ENCODE measurements at regions not wholly inside any gene's neighbourhood (a gene's known extent, or its start where the extent isn't known, plus 50 kb on each side); places are given as distances from the start of the nearest gene placed in this dataset.
A peak's percentile ranks its signal among the peaks of the same experiment; 100 is the strongest.
"Not testable (repeated sequence)": the region's sequence is repeated elsewhere in the genome, so short reads cannot be mapped to it uniquely, and the experiment has no call there.

DNA sequence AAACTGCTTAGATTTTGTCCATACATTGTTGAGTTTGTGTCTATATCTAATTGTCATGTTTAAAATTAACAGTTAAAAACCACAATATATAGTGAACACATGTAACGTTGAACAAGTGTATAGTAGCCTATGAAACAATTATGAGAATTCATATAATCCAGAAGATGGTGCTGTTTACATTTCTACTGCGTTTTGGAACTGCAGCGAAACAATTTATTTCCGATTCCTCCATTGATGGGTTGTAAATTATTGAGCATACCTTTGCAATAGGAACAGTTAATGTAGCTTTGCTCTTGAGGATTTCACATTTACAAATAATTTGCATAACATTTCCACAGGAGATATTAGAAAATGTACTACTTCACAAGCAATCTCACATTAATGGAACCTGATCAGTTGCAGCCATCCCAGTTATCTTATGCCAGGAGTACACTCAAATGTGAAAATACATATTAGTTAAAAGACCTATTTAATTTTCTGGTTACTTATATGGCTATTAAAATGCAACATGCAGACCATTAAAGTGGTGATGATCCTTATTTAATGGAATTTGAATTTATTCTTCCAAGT lies 411.8 kb downstream of the CDH10 start:
- FAIRE-seq (no peak), DNase-seq (ENCODE audit: low spot score) (no peak)

DNA sequence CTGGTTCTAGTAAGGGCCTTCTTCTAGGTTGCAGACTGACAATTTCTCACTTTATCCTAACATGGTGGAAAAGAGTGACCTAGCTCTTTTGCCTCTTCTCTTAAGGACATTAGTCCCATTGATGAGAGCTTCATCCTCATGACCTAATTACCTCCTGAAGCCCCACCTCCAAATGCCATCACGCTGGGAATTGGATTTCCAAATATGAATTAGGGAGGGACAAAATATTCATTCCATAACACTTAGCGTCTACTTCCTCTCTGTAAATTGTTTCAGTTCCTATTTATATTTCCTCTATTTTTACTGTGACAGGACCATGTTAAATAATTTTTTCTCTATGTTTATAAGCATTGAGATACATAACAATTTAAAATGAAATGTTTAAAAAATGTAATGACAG lies 408.8 kb downstream of the CDH10 start:
- DNase-seq (ENCODE audit: low spot score) (no peak), FAIRE-seq (no peak)

DNA sequence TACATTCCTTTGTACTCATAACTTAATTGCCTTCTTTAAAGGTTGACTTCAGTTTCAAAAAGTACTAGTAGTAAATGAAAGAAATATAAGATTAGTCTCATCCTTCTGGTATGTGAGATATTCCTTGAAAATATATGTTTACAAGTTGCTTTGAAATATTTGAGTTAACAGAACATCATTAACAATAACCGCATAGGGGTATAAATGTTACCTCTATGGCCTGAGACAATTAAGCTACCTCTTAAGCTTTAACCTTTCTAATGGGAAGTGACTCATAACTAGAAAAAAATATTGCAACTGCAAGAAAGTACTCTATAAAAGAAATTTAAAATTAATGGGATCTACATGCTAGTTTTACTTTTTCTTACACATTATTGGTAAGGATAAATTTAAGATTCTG lies 399.0 kb downstream of the CDH10 start:
- DNase-seq (ENCODE audit: low spot score) (no peak), FAIRE-seq (no peak)

DNA sequence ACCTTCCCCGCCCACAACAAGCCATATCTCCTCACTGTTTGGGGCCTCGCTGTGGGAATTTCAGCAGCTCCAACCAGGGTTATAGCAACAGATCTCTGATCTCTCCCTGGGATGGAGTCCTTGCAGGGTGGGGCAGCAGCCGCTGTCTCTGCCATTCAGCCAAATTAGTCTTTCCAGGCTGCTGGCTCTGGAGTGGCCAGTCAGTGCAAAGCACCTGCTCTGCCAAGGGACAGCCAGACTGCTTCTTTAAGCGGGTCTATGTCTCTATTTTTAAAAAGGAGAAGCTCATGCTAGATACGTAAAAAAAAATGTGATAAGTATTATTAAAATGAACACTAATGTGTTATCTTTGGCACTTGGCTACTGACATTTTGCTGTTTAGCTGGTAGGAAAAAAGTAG lies 380.2 kb downstream of the CDH10 start:
- DNase-seq (ENCODE audit: low spot score) (no peak), FAIRE-seq (peak; percentile 20)

DNA sequence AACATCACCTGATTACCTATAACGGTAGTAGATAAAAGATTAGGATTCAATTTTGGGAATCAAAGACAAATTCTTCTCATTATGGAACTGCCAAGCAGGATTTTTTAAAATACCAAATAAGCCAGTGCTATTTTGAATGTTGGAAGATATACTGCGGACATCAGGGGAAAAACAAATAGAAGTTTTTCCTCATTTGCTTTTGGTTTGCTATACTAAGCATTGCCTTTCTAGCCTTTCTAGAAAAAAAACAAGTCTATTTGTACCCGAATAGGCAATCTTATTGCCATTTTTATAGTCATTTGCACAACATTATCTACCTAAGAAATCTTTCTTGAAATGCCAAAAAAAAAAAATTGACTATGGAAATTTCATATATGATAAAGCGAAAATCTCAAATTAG lies 379.5 kb downstream of the CDH10 start:
- no peak for DNase-seq (ENCODE audit: low spot score)
- no peak for FAIRE-seq

DNA sequence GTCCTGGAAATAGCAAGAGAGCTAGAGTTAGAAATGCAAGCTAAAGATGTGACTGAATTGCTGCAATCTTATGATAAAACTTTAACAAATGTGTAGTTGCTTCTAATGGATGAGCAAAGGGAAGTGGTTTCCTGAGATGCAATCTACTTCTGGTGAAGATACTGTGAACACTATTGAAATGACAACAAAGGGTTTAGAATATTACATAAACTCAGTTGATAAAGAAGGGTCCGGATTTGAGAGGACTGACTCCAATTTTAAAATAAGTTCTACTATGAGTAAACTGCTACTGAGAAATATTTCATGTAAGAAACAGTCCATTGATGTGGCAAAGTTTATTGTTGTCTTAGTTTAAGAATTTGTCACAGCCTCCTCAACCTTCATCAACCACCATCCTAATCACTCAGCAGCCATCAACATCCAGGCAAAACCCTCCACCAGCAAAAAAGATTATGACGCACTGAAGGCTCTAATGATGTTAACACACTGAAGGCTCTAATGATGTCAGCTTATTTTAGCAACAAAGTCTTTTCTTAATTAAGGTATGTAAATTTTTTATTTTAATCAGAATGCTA lies 376.2 kb downstream of the CDH10 start:
- DNase-seq (ENCODE audit: low spot score) (no peak), FAIRE-seq (no peak)

DNA sequence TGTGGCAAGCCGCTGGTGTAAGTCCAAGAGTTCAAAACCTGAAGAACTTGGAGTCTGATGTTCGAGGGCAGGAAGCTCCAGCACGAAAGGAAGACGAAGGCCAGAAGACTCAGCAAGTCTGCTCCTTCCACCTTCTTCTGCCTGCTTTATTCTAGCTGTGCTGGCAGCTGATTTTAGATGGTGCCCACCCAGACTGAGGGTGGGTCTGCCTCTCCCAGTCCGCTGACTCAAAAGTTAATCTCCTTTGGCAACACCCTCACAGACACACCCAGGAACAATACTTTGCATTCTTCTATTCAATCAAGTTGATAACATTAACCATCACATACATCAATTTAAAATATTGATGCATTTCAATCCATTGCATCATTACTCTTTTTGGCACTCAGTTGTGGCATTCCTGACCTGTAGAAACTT lies 373.1 kb downstream of the CDH10 start:
- not testable (repeated sequence) for DNase-seq (ENCODE audit: low spot score); FAIRE-seq

DNA sequence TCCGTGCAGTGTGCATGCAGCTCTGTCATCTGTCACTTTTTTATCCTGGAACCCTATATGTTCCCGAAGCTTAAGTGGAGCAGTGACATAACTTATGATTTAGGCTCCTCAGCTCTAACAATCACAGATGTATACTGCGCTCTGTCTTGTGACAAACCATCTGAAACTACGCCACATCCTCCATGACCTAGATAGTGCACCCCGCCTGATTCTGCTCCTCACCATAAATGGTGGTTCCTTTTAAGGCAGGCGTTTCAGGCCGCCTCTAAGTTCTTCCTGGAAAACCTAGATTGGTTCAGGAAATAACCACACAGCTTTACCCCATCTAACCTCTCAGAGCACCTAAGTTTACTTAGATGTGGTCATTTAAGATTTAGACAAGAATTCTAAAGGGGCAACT lies 372.0 kb downstream of the CDH10 start:
- FAIRE-seq, result peak; percentile 20
- DNase-seq (ENCODE audit: low spot score), result no peak

DNA sequence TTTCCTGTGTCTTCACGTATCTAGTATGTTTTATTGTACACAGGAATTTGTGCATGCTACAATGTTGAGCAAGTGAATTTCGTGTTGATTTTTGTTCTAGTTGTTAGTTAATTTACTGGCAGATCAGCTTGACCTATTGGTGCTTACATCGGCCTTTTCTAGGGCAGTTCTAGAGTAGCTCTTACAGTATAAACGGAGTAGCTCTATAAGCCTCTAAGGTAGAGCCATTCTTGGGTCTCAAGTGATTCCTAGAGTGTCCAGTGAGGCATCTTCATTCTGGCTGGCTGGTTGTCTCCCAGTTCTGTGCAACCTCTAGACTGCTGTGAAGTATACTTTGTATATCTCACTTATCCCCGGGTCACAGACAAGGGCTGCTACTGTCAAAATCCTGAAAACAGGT lies 364.6 kb downstream of the CDH10 start:
- no peak for FAIRE-seq
- DNase-seq (ENCODE audit: low spot score), result no peak

DNA sequence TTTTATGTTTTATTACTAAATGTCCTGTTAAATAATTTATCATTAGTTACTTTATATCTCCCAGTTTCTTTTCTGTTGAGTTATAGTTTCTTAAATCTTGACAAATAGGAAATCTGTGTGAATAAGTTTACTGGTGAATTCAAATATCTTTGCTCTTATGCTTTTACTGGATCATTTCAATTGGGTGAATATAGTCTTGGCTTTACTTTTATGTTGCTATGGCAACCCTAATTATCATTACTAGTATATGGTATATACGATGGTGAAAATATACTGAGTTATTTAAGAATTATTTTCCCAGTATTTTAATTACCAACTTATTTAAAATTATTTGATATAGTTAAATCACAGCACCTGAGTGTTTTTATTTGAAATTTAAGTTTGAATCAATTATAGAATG lies 363.0 kb downstream of the CDH10 start:
- no peak for FAIRE-seq
- DNase-seq (ENCODE audit: low spot score), result no peak

DNA sequence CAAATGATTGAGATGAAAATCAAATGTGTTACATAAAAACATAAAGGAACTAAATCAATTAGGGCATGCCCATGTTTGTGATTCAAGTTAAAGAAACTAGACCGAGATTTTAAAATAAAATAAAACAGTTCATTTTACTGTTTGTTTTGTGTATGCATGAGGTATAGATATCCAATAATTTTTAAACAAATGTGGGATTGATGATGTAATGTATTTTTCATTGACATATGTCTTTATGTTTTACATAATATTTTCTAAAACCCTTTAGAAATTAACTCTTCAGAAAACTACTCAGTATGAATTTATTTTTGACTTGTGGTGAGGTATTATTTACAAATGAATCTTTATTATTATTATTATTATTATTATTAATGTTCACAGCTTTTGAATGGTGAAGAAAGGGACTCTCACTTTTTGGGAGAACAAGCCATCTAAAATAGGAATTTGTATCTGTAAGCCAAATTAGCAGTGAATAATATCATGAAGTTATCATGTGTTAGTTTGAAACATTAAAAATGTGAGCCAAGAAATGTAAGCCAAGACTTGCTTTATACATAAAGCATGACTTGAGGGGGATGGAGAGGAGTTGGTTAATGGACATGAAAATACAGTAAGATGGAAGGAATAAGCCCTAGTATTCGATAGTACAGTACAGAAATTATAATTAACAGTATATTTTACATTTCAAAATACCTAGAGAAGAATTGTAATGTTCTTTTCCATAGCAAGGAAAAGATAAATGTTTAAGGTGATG lies 355.0 kb downstream of the CDH10 start:
- DNase-seq (ENCODE audit: low spot score) (no peak), FAIRE-seq (no peak)

DNA sequence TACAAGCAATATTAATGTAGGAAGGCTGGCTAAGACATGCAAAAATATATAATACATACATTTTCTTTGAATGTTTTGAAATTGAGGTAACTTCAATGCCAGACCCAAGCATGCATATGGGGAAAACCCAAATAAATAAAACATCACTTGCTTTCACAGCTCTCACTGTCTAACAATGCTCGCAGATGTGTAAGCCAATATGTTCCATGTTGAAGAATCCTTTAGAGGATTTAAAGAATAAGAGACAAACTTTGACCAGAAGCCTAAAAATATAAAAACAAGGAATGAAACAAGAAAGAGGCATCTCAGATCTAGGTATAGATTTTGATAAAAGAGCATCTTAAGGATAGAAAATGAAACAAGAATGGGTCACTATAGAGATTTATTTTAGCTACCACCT lies 354.2 kb downstream of the CDH10 start:
- FAIRE-seq (no peak), DNase-seq (ENCODE audit: low spot score) (no peak)

DNA sequence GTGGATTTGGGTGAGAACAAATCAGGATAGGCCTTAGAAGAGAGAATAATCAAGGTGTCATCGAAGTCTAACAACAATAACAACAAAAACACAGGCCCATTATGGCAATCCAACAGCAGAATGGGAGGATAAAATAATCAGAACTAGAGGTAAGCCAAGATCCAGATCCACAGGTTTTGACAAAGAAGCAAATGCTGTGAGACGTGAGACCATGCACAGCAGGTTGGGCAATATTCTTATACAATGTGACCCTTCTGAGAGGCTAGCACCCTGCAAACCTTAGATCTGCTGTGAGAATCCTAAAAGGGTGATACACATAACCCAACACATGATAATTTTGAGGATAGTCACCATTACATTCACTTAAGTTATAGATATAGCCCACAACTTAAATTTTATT lies 352.9 kb downstream of the CDH10 start:
- FAIRE-seq (no peak), DNase-seq (ENCODE audit: low spot score) (no peak)

DNA sequence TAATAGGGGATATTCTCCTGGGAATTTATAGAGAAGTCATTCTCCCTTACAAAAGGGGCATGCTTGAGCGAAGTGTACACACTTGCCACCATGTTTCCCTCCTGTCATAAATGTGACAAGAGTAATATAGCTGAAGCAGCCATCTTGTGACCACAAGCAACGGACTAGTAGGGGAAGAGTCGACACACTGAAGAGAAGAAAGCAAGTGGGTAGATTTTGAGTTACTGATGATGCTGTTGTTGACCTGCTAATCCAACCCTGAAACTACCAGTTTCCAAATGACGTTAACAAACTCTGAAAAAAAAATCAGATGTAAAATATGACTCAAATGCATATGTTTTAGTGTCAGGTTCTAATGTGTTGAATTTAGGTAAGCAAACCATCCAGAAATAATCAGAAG lies 350.4 kb downstream of the CDH10 start:
- DNase-seq (ENCODE audit: low spot score) (no peak), FAIRE-seq (no peak)

DNA sequence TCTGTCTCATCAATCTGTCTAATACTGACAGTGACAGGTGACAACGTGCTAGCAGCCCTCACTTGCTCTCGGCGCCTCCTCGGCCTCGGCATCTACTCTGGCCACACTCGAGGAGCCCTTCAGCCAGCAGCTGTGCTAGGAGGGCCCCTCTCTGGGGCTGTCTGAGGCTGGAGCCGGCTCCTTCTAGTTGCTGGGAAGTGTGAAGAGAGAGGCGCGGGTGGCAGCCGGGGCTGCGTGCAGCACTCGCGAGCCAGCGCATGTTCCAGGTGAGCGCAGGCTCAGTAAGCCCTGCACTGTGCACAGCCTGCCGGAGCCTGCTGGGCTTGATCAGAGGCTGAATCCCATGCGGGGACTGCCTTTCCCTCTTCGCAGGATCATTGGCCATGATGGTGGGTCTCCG lies 330.7 kb downstream of the CDH10 start:
- FAIRE-seq (no peak), DNase-seq (ENCODE audit: low spot score) (no peak)

DNA sequence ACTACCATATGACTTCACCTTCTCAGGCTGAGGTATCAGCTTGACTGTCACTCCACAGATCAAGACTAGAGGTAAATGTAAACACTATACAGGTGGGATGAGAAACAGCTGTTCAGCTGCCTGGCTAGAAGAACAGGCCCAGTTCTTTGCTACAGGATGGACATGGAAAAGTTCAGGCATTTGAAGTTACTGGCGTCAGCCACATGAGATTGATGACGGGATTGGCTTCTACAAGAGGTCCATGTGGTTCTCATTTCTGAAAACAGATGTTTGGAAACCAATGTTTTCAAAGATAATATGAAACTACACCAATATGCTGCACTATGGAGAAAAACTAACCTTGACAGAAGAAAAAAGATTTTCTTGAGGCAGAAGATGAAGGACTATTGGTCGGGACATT lies 324.1 kb downstream of the CDH10 start:
- FAIRE-seq, result no peak
- no peak for DNase-seq (ENCODE audit: low spot score)

DNA sequence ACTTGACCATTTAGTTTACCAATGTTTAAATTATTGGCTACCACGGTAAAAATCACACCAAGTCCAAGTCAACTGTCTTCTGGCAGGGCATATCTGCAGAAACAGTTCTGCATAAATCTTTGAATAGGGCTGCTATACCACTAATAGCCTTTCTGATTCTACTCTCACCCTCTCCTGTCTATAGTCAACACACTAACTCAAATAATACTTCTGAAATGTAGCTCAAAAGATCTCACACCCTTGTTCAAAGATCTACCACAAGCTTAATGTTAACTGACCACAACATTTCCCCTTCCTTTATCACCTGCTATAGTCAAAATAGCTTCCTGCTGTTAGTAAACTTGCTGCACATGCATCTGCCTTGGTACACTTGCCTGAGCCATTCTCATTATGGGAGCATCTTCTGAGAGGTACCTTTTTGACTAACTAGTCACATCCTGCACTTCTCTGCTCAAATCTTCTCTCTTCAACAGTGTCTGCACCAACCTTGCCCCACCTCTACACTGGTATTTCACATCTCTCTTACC lies 319.4 kb downstream of the CDH10 start:
- FAIRE-seq (peak; percentile 9), DNase-seq (ENCODE audit: low spot score) (no peak)

DNA sequence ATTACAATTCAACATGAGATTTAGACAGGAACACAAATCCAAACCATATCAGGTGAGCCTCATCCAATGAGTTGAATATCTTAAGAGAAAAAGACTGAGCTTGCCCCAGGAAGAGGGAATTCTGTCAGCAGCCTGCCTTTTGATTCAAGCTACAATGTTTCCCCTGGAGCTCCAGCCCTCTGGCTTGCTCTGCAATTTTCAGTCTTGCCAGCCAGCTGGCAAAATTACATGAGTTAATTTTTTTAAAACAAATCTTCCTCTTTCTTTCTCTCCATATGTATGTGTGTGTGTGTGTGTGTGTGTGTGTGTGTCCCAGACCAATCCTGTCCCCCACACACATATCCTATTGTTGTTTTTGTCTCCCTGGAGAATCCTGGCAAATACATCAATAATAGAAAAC lies 313.2 kb downstream of the CDH10 start:
- FAIRE-seq (no peak), DNase-seq (ENCODE audit: low spot score) (no peak)

DNA sequence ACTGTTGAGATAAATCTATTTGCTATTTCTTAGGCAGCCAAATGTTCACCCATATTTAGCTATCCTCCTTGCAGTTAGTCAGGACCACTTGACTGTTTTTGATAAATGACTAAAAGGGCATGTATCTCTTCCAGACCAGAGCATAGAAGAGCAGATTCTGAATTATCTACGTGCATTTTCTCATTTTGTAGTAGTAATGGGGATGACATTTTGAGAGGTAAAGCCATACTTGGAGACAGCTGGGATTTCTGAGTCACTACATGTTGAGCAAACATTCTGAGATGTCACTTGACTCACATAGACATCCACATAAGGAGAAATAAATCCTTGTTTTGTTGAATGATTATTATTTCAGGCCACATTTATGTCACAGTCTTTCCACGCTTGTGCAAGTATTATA lies 297.6 kb downstream of the CDH10 start:
- DNase-seq (ENCODE audit: low spot score) (no peak), FAIRE-seq (no peak)

DNA sequence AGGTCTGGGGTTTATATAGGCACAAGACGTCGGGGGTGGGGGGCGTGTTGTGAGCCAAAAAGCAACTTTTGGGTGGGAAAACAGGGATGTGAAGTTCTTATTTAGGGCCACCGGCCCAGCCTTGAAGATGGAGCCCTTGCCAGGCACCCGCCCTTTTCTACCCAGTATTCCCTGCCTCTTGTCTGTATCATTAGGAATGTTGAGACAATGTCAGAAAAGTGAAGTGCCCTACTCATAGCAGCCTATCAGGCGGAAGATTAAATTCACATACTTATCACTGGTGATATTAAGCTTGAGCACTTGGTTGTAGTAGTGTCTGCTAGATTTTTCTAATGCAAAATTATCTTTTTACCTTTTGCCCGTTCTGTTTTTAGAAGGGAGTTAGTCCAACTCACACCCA lies 293.5 kb downstream of the CDH10 start:
- DNase-seq (ENCODE audit: low spot score) (no peak), FAIRE-seq (no peak)

DNA sequence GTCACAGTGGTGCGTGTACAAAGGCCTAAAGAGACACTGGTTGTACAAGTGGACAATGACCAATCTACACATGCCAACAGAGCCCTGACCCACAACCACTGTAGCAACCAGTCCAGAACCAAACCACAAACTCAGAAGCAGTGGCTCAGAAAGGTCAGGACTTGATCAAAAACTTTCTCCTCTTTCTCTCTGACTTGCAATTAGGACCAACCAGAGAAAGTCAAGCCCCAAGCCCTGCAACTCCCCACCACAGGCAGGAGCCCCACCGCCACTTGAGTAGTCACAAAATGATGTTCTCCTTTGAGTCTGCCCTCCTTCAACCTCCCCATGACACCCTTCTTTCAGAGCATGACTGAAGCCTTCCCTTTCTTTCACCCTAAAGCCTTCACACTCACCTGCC lies 291.8 kb downstream of the CDH10 start:
- no peak for DNase-seq (ENCODE audit: low spot score)
- FAIRE-seq, result no peak

DNA sequence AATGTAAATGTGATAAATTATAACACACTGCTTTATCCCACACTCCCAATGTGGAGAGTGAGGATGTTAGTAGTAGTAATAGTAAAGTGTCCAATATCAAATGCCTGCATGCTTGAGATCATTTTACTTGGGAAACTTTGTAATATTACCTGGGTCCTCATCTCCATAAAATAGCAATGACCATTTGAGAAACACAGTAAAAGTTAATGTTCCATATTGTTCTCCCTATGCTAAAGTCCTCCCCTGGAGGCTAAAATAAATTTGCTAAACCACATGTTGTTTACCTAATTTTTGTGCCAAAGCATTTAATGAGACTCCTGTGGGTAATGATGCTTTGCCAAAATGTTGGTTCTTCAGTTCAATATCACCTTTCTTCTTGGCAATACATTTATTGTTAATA lies 291.2 kb downstream of the CDH10 start:
- DNase-seq (ENCODE audit: low spot score) (no peak), FAIRE-seq (no peak)

Measured in urothelium cell line (cell line).